ENCODE measurements at regions not wholly inside any gene's neighbourhood (a gene's known extent, or its start where the extent isn't known, plus 50 kb on each side); places are given as distances from the start of the nearest gene placed in this dataset.
A peak's percentile ranks its signal among the peaks of the same experiment; 100 is the strongest.

DNA sequence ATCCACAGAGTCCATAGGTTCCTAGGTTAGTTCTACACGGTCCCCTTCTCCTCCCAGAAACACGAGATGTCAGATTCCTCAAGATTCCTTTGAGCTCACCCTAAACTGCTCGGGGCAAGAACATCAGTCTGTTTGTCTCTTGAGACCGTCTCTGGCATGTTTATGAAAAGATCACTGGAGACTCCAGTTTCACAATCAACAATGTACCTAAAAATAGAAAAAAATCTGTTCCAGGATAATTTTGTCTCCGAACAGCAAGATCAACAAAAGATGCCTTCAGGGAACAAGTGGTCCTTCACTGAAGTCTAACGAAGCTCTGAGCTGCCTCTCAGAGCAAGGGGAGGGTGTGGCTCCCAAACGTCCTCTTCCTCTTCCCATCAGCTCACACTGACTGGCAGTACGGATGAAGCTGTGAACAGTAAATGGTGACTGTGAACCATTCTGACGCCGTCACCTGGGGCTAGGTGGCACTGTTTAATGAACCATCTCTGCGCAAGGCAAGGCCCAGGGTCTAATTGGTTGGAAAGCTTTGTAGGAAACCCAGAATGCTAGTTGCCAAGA lies 156.2 kb upstream of the LYZL1 start:
- CTCF ChIA-PET, result interaction anchor here (1.6 to 5.1 kb wide), 3 partner anchors 13 to 469 kb away, joined by 6 to 68 read pairs (median 18); no protein-coding TSS in a partner anchor
- Histone ChIP-seq H3K4me3 (ENCODE audit: low read depth, low read length) (no peak overlapping the region), H3K9me3 (ENCODE audit: control insufficient read depth, insufficient read depth, low read length) (no peaks in the 10 kb centered on the region), H3K27me3 (ENCODE audit: control insufficient read depth, insufficient read depth, low read length) (no peaks in the 10 kb centered on the region), H3K27ac (ENCODE audit: low read depth, low read length) (no peak overlapping the region)
- POLR2A ChIA-PET, result no interaction called here
- TF ChIP-seq, protein P1, sequence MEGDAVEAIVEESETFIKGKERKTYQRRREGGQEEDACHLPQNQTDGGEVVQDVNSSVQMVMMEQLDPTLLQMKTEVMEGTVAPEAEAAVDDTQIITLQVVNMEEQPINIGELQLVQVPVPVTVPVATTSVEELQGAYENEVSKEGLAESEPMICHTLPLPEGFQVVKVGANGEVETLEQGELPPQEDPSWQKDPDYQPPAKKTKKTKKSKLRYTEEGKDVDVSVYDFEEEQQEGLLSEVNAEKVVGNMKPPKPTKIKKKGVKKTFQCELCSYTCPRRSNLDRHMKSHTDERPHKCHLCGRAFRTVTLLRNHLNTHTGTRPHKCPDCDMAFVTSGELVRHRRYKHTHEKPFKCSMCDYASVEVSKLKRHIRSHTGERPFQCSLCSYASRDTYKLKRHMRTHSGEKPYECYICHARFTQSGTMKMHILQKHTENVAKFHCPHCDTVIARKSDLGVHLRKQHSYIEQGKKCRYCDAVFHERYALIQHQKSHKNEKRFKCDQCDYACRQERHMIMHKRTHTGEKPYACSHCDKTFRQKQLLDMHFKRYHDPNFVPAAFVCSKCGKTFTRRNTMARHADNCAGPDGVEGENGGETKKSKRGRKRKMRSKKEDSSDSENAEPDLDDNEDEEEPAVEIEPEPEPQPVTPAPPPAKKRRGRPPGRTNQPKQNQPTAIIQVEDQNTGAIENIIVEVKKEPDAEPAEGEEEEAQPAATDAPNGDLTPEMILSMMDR (IDR thresholded peaks at IDR 0.05; ENCODE audit: low read depth, low read length), result no peak
- DNase-seq (ENCODE audit: low read depth, low spot score), result no peak

DNA sequence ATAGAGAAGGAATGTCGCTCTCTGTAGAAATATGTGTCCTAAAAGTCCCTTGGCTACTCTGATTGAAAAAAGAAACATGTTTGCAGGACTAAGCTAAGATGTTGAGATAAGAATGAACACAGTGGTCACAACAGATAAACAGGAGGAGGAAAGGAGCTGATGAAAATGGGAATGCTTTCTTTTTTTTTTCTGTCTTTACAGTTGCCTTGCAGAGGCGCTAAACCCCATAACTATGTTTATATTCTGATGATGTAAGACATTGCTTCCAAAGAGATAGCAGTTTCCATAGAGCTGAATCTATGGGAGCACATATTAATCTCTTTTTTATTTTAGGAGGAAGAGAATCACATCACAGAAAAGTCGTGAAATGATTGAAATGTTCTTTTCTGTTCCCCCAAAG lies 153.5 kb upstream of the LYZL1 start:
- TF ChIP-seq, protein P1 (IDR thresholded peaks at IDR 0.05; ENCODE audit: low read depth, low read length), result no peak
- DNase-seq (ENCODE audit: low read depth, low spot score), result no peak
- ChIA-PET POLR2A (interaction anchor here (0.7 kb wide), 1 partner anchor 117 kb away, joined by 3 read pairs; no protein-coding TSS in a partner anchor), CTCF (interaction anchor here (1.2 to 1.8 kb wide), 2 partner anchors 169 to 471 kb away, joined by 5 to 7 read pairs; no protein-coding TSS in a partner anchor)
- no peaks in the 10 kb centered on the region for H3K9me3 ChIP-seq (ENCODE audit: control insufficient read depth, insufficient read depth, low read length)
- no peak overlapping the region for H3K4me3 ChIP-seq (ENCODE audit: low read depth, low read length)
- no peaks in the 10 kb centered on the region for H3K27me3 ChIP-seq (ENCODE audit: control insufficient read depth, insufficient read depth, low read length)
- no peak overlapping the region for H3K27ac ChIP-seq (ENCODE audit: low read depth, low read length)

DNA sequence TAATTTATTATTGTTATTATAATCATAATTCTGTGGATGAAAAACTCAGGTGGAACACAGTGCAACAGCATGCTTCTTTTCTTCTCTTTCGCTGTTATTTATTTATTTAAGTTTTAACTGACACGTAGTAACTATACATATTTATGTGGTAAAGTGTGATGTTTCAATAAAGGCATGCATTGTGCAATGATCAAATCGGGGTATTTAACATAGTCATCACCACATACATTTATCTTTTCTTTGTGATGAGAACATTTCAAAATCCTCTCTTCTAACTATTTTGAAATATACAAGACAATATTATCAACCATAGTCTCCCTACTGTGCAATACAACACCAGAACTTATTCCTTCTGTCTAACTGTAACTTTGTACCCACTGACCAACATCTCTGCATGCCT lies 152.5 kb upstream of the LYZL1 start:
- Histone ChIP-seq H3K27ac (ENCODE audit: low read depth, low read length) (no peak overlapping the region), H3K27me3 (ENCODE audit: control insufficient read depth, insufficient read depth, low read length) (no peaks in the 10 kb centered on the region), H3K4me3 (ENCODE audit: low read depth, low read length) (no peak overlapping the region), H3K9me3 (ENCODE audit: control insufficient read depth, insufficient read depth, low read length) (no peaks in the 10 kb centered on the region)
- CTCF ChIA-PET, result interaction anchor here (1.8 kb wide), 1 partner anchor 472 kb away, joined by 7 read pairs; no protein-coding TSS in a partner anchor
- POLR2A ChIA-PET, result no interaction called here
- no peak for DNase-seq (ENCODE audit: low read depth, low spot score)
- TF ChIP-seq, protein P1 (IDR thresholded peaks at IDR 0.05; ENCODE audit: low read depth, low read length), result no peak

DNA sequence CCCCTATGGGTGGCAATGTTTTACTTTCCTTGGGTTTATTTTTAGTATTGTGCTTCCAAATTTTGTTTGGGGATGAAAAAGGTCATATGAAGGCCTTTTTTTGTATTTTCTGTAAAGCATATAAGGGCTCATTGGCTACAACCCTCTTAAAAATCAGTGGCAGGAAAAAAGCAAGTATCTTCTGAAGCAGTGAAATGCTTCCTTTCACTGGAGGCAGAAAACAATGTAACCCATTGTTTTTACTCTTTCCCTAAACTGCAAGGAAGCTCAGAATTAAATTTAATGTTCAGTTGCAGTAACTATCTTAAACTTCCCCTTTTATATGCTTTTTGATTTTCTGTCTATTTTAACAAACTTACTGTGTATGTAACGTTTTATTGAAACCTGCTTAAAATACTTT lies 148.7 kb upstream of the LYZL1 start:
- TF ChIP-seq, protein P1 (IDR thresholded peaks at IDR 0.05; ENCODE audit: low read depth, low read length), result no peak
- H3K27me3 ChIP-seq (ENCODE audit: control insufficient read depth, insufficient read depth, low read length), result no peaks in the 10 kb centered on the region
- no peak overlapping the region for H3K27ac ChIP-seq (ENCODE audit: low read depth, low read length)
- ChIA-PET POLR2A (no interaction called here), CTCF (interaction anchor here (0.7 to 1.4 kb wide), 2 partner anchors 10 to 164 kb away, joined by 3 to 5 read pairs; no protein-coding TSS in a partner anchor)
- H3K4me3 ChIP-seq (ENCODE audit: low read depth, low read length), result no peak overlapping the region
- peaks cover 3% of the 10 kb centered on the region; the same call in 1 of the 2 replicates for H3K9me3 ChIP-seq (ENCODE audit: control insufficient read depth, insufficient read depth, low read length)
- DNase-seq (ENCODE audit: low read depth, low spot score), result no peak

DNA sequence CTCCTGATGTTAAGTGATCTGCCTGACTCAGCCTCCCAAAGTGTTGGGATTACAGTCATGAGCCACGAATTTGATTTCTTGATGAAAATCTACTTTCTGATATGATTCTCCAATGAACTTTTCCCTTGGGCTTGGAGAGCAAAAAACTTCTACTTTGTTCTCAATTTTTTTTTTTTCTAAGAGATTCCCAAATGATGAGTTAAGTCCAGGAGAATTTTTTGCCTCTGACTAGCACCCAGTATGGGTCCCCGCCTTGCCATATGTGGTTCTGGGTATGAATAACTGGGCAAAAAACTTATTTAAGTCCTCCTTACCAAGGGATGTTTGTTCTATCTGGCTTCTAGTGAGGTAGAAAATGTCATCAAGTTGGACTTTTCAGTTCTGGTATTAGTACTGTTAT lies 147.9 kb upstream of the LYZL1 start:
- CTCF ChIA-PET, result interaction anchor here (1.0 to 1.4 kb wide), 2 partner anchors 163 to 165 kb away, joined by 3 to 5 read pairs; no protein-coding TSS in a partner anchor
- POLR2A ChIA-PET, result no interaction called here
- TF ChIP-seq, protein P1 (IDR thresholded peaks at IDR 0.05; ENCODE audit: low read depth, low read length), result no peak

More for the DNA sequence above, 147.9 kb upstream of the LYZL1 start:
- Histone ChIP-seq H3K9me3 (ENCODE audit: control insufficient read depth, insufficient read depth, low read length) (peaks cover 3% of the 10 kb centered on the region; the same call in 1 of the 2 replicates), H3K4me3 (ENCODE audit: low read depth, low read length) (no peak overlapping the region), H3K27me3 (ENCODE audit: control insufficient read depth, insufficient read depth, low read length) (no peaks in the 10 kb centered on the region), H3K27ac (ENCODE audit: low read depth, low read length) (peak overlapping the region; percentile 82)
- peak; percentile 69 for DNase-seq (ENCODE audit: low read depth, low spot score)
